HL-60/S4 (cell line): ENCODE measurements at regions not wholly inside any gene's neighbourhood (a gene's known extent, or its start where the extent isn't known, plus 50 kb on each side); places are given as distances from the start of the nearest gene placed in this dataset.

Experiments
- in situ Hi-C: fragments of 300-500 bp; cut with MboI; formaldehyde crosslinking; loops from 2 replicates; pipeline ENCODE4 v1.14.3; 2022; ENCODE audit warnings: low sequenced_read_pairs

- in situ Hi-C loops, result no loop called here
Observed at GRCh38 chr13:58160980-58161379, 529.4 kb downstream of the PCDH17 start.

GRCh38 chr13:58165617-58166016 lies 534.1 kb downstream of the PCDH17 start:
- in situ Hi-C loops, result no loop called here

- in situ Hi-C loops, result no loop called here
Observed at GRCh38 chr13:58181111-58181510, 549.6 kb downstream of the PCDH17 start.

GRCh38 chr13:58187881-58188280 lies 556.3 kb downstream of the PCDH17 start:
- in situ Hi-C loops, result no loop called here

GRCh38 chr13:58190577-58190976 lies 559.0 kb downstream of the PCDH17 start:
- in situ Hi-C loops, result no loop called here

- in situ Hi-C loops, result no loop called here
Observed at GRCh38 chr13:58191754-58192153, 560.2 kb downstream of the PCDH17 start.

- in situ Hi-C loops, result no loop called here
Observed at GRCh38 chr13:58202099-58202498, 570.6 kb downstream of the PCDH17 start.

- in situ Hi-C loops, result no loop called here
Observed at GRCh38 chr13:58207501-58207900, 576.0 kb downstream of the PCDH17 start.

GRCh38 chr13:58235454-58235853 lies 603.9 kb downstream of the PCDH17 start:
- in situ Hi-C loops, result no loop called here

- in situ Hi-C loops, result no loop called here
Observed at GRCh38 chr13:58238972-58239773, 607.6 kb downstream of the PCDH17 start.

- in situ Hi-C loops, result no loop called here
Observed at GRCh38 chr13:58239774-58240268, 608.3 kb downstream of the PCDH17 start.

GRCh38 chr13:58247080-58247479 lies 615.5 kb downstream of the PCDH17 start:
- in situ Hi-C loops, result no loop called here

GRCh38 chr13:58254943-58255342 lies 623.4 kb downstream of the PCDH17 start:
- in situ Hi-C loops, result no loop called here

- in situ Hi-C loops, result no loop called here
Observed at GRCh38 chr13:58266271-58266670, 634.7 kb downstream of the PCDH17 start.

- in situ Hi-C loops, result no loop called here
Observed at GRCh38 chr13:58298556-58299135, 667.1 kb downstream of the PCDH17 start.

GRCh38 chr13:58300224-58300623 lies 668.7 kb downstream of the PCDH17 start:
- in situ Hi-C loops, result no loop called here

GRCh38 chr13:58300974-58301681 lies 669.6 kb downstream of the PCDH17 start:
- in situ Hi-C loops, result no loop called here

GRCh38 chr13:58302349-58302748 lies 670.8 kb downstream of the PCDH17 start:
- in situ Hi-C loops, result no loop called here

GRCh38 chr13:58306062-58306461 lies 674.5 kb downstream of the PCDH17 start:
- in situ Hi-C loops, result no loop called here

GRCh38 chr13:58313219-58313618 lies 681.7 kb downstream of the PCDH17 start:
- in situ Hi-C loops, result no loop called here

- in situ Hi-C loops, result no loop called here
Observed at GRCh38 chr13:58318495-58319167, 687.1 kb downstream of the PCDH17 start.
